HepG2 (cell line): ENCODE measurements at regions not wholly inside any gene's neighbourhood (a gene's known extent, or its start where the extent isn't known, plus 50 kb on each side); places are given as distances from the start of the nearest gene placed in this dataset.

Experiments
- ATAC-seq: fragments of 200-7000 bp; cut with Tn5 transposase; 3 replicates; pipeline ENCODE4 v1.9.1; 2020; ENCODE audit warnings: mild to moderate bottlenecking, moderate library complexity
- BruUV-seq: library from RNA; stranded (reverse); fragments of 400-500 nt; replicated peaks from 2 replicates; lab custom pipeline; 2021; lab: Mats Ljungman, UMichigan
- CTCF ChIA-PET: fragments of 300-600 bp; formaldehyde crosslinking; extraction: SDS; loops from one replicate; lab custom pipeline; 2021; ENCODE audit warnings: low total read pairs, inconsistent platforms, low intra/inter-chr PET ratio; lab: Yijun Ruan, JAX
- POLR2A ChIA-PET: fragments of 350-600 bp; sonication (Branson Sonifier 250); formaldehyde crosslinking; loops from one replicate; lab custom pipeline; 2020; ENCODE audit warnings: antibody characterized with exemption, inconsistent platforms; lab: Yijun Ruan, JAX
- DNase-seq: peaks from one replicate; pipeline ENCODE4 v3.0.0-alpha.2; 2015; ENCODE audit warnings: low spot score
- FAIRE-seq: peaks from 3 replicates; lab custom pipeline; 2011; peaks lifted over from hg19 to GRCh38; lab: Jason Lieb, UNC
- H2AFZ ChIP-seq: one replicate; pipeline ENCODE4 v1.6.1; 2011; ENCODE audit warnings: low read length, inconsistent platforms
- H3K27ac ChIP-seq: fragments of 300-600 bp; 3 replicates; pipeline ENCODE4 v1.8.0; 2011; ENCODE audit warnings: mixed run types, mild to moderate bottlenecking, mixed read lengths, low read length, inconsistent platforms; ENCODE audit not compliant: insufficient read depth; ENCODE audit errors: extremely low read length
- H3K27me3 ChIP-seq, 2 experiments: fragments of 200-600 bp in 1 of 2; 2 replicates in 1 of 2; 3 replicates in 1 of 2; pipeline versions ENCODE4 v1.6.0 to v1.8.0; 2011; ENCODE audit warnings: low read length in 2 of 2, mild to moderate bottlenecking in 2 of 2, moderate library complexity in 2 of 2, inconsistent platforms in 1 of 2; ENCODE audit not compliant: insufficient read depth in 2 of 2, control insufficient read depth in 1 of 2
- H3K36me3 ChIP-seq, 2 experiments: fragments of 200-600 bp in 1 of 2; replicated peaks in 1 of 2; 2 replicates in 1 of 2; 3 replicates in 1 of 2; pipeline versions ENCODE4 v1.5.1 to v1.8.0; 2011; ENCODE audit warnings: low read length in 2 of 2, inconsistent platforms in 1 of 2; ENCODE audit not compliant: insufficient read depth in 2 of 2, control insufficient read depth in 1 of 2
- H3K4me1 ChIP-seq: 2 replicates; pipeline ENCODE4 v1.5.1; 2012; ENCODE audit warnings: low read length, inconsistent platforms; ENCODE audit not compliant: insufficient read depth
- H3K4me2 ChIP-seq: 2 replicates; pipeline ENCODE4 v1.6.0; 2011; ENCODE audit warnings: low read depth, low read length, inconsistent platforms
- H3K4me3 ChIP-seq, 3 experiments: fragments of 200-600 bp in 1 of 3; sonication (generic), shearing (Covaris generic) in 1 of 3; replicated peaks in 1 of 3; 2 replicates each; pipeline ENCODE4 v1.5.1; 2011 to 2016; ENCODE audit warnings: low read length in 3 of 3, inconsistent platforms in 2 of 3, low read depth in 2 of 3, mild to moderate bottlenecking in 2 of 3, control low read depth in 1 of 3, mixed read lengths in 1 of 3; ENCODE audit not compliant: insufficient read depth in 1 of 3
- H3K79me2 ChIP-seq: one replicate; pipeline ENCODE4 v1.6.1; 2011; ENCODE audit warnings: low read length, inconsistent platforms; ENCODE audit not compliant: insufficient read depth
- H3K9ac ChIP-seq: 2 replicates; pipeline ENCODE4 v1.6.0; 2011; ENCODE audit warnings: mild to moderate bottlenecking, low read depth, low read length, inconsistent platforms; ENCODE audit not compliant: insufficient read depth
- H3K9me3 ChIP-seq: 2 replicates; pipeline ENCODE4 v1.5.1; 2012; ENCODE audit warnings: mild to moderate bottlenecking, low read length
- H4K20me1 ChIP-seq: 2 replicates; pipeline ENCODE4 v1.6.0; 2011; ENCODE audit warnings: inconsistent platforms, mild to moderate bottlenecking, low read length, moderate library complexity; ENCODE audit not compliant: insufficient read depth
- ADNP ChIP-seq: sonication (generic); formaldehyde crosslinking; IDR thresholded peaks from 2 replicates; pipeline ENCODE4 v1.4.0; 2020; ENCODE audit warnings: missing genetic modification reagents
- CEBPB ChIP-seq: IDR thresholded peaks from 2 replicates; pipeline ENCODE4 v1.6.1; 2011; ENCODE audit warnings: low read depth, low read length, improper control_type of control experiment, borderline replicate concordance
- FOSL1 ChIP-seq: sonication (generic); formaldehyde crosslinking; IDR thresholded peaks from 2 replicates; pipeline ENCODE4 v1.9.0; 2021; ENCODE audit warnings: missing genetic modification reagents, borderline replicate concordance
- FOXJ3 ChIP-seq: sonication (generic); formaldehyde crosslinking; IDR thresholded peaks from 2 replicates; pipeline ENCODE4 v1.4.0; 2020; ENCODE audit warnings: missing genetic modification reagents, mild to moderate bottlenecking, borderline replicate concordance
- LRRFIP1 ChIP-seq: sonication (generic); formaldehyde crosslinking; conservative IDR thresholded peaks from 2 replicates; pipeline ENCODE4 v1.4.0; 2020; ENCODE audit warnings: missing genetic modification reagents
- SNAPC5 ChIP-seq: sonication (generic); formaldehyde crosslinking; IDR thresholded peaks from 2 replicates; pipeline ENCODE4 v1.8.1; 2023; ENCODE audit warnings: mild to moderate bottlenecking, missing genetic modification reagents, borderline replicate concordance
- SUZ12 ChIP-seq: fragments of 150-350 bp; IDR thresholded peaks from 2 replicates; pipeline ENCODE4 v1.6.1; 2014; ENCODE audit warnings: low read depth, low read length
- TP53 ChIP-seq: sonication (generic); formaldehyde crosslinking; conservative IDR thresholded peaks from 2 replicates; pipeline ENCODE4 v1.4.0; 2020; ENCODE audit warnings: missing genetic modification reagents
- ZBTB3 ChIP-seq: sonication (generic); formaldehyde crosslinking; IDR thresholded peaks from 2 replicates; pipeline ENCODE4 v1.4.0; 2020; ENCODE audit warnings: low read depth, mild to moderate bottlenecking, moderate library complexity, missing genetic modification reagents, borderline replicate concordance
- ZNF274 ChIP-seq: sonication (generic); formaldehyde crosslinking; IDR thresholded peaks from 2 replicates; pipeline ENCODE4 v1.5.1; 2020; ENCODE audit warnings: mild to moderate bottlenecking, missing genetic modification reagents
- ZNF503 ChIP-seq: sonication (generic); formaldehyde crosslinking; IDR thresholded peaks from 2 replicates; pipeline ENCODE4 v1.4.0; 2020; ENCODE audit warnings: missing genetic modification reagents
- ZNF549 ChIP-seq: sonication (generic); formaldehyde crosslinking; IDR thresholded peaks from 2 replicates; pipeline ENCODE4 v1.5.0; 2020; ENCODE audit warnings: missing genetic modification reagents
- ZNF691 ChIP-seq: sonication (generic); formaldehyde crosslinking; IDR thresholded peaks from 2 replicates; pipeline ENCODE4 v1.4.0; 2020; ENCODE audit warnings: missing genetic modification reagents, low read depth, mild to moderate bottlenecking, borderline replicate concordance
- ZSCAN12 ChIP-seq: sonication (generic); formaldehyde crosslinking; IDR thresholded peaks from 2 replicates; pipeline ENCODE4 v1.9.0; 2021; ENCODE audit warnings: mild to moderate bottlenecking, missing genetic modification reagents
- WGBS: methylation state at CpG from one replicate; pipeline ENCODE4 v1.1.6; 2017; ENCODE audit warnings: low lambda C conversion rate; 5-methylcytosine and 5-hydroxymethylcytosine counted together
- in situ Hi-C: cut with HindIII; loops from 2 replicates; pipeline ENCODE4 v1.10.0; 2017; ENCODE audit warnings: low pct_unique_long_range_greater_than_20kb; ENCODE audit not compliant: extremely low pct_ligation_motif_present
- intact Hi-C: fragments of 100-400 bp; cut with micrococcal nuclease; formaldehyde crosslinking; loops from one replicate; pipeline ENCODE4 v1.10.0; 2022; ENCODE audit not compliant: unreplicated experiment

GRCh38 chr5:67262206-67262605 is 65.6 kb upstream of the CD180 start:
- no TSS peak for BruUV-seq
- Histone ChIP-seq H3K9me3 (no peaks in the 10 kb centered on the region), H3K27ac (no peak overlapping the region), H3K4me3 (no peak overlapping the region), H3K27me3 (no peaks in the 10 kb centered on the region; a peak in 1 of 5 replicates), H4K20me1 (no peaks in the 10 kb centered on the region), H3K79me2 (no peaks in the 10 kb centered on the region), H3K36me3 (no peaks in the 10 kb centered on the region), H2AFZ (no peak overlapping the region), H3K9ac (no peak overlapping the region), H3K4me2 (no peak overlapping the region), H3K4me1 (peaks cover 10% of the 10 kb centered on the region)
- CTCF ChIA-PET, result no interaction called here
- intact Hi-C loops, result no loop called here
- in situ Hi-C loops, result no loop called here
- POLR2A ChIA-PET, result no interaction called here
- DNase-seq (no peak), ATAC-seq (no peak), FAIRE-seq (no peak)
- TF ChIP-seq ZNF549 (CRISPR knock-in tag), result no peak
- peak; percentile 16; the same call in 1 of the 2 replicates for TF ChIP-seq CEBPB
- TF ChIP-seq ZNF503 (CRISPR knock-in tag), result no peak
- TF ChIP-seq SNAPC5 (CRISPR knock-in tag), result no peak
- TF ChIP-seq FOXJ3, result no peak
- no peak for TF ChIP-seq ZNF274 (CRISPR knock-in tag)
- WGBS, result 31% methylated on average over 5 of the region's 5 CpGs

- Histone ChIP-seq H3K9ac (no peak overlapping the region), H3K36me3 (no peaks in the 10 kb centered on the region), H4K20me1 (no peaks in the 10 kb centered on the region), H3K9me3 (no peaks in the 10 kb centered on the region), H3K27me3 (no peaks in the 10 kb centered on the region; a peak in 1 of 5 replicates), H3K4me3 (no peak overlapping the region), H3K4me2 (no peak overlapping the region), H3K4me1 (no peaks in the 10 kb centered on the region), H3K79me2 (no peaks in the 10 kb centered on the region), H3K27ac (no peak overlapping the region), H2AFZ (no peak overlapping the region)
- FAIRE-seq, result no peak
- in situ Hi-C loops, result no loop called here
- intact Hi-C loops, result no loop called here
- BruUV-seq, result no TSS peak
- ChIA-PET POLR2A (no interaction called here), CTCF (no interaction called here)
- no peak for ATAC-seq
- 50% methylated on average over 5 of the region's 5 CpGs for WGBS
- no peak for DNase-seq
- TF ChIP-seq SUZ12, result no peak
- TF ChIP-seq LRRFIP1 (CRISPR knock-in tag), result no peak
- TF ChIP-seq ZBTB3 (CRISPR knock-in tag), result no peak
- TF ChIP-seq ADNP, result no peak
- no peak for TF ChIP-seq FOSL1
- no peak for TF ChIP-seq TP53 (CRISPR knock-in tag)
- no peak for TF ChIP-seq ZNF691 (CRISPR knock-in tag)
- no peak for TF ChIP-seq ZSCAN12 (CRISPR knock-in tag)
Observed at GRCh38 chr5:67259548-67260215, 63.1 kb upstream of the CD180 start.
